C4-2B (cell line): ENCODE measurements at regions not wholly inside any gene's neighbourhood (a gene's known extent, or its start where the extent isn't known, plus 50 kb on each side); places are given as distances from the start of the nearest gene placed in this dataset.

Source experiments
- H3K27ac ChIP-seq: fragments of 450-650 bp; 2 replicates; pipeline ENCODE4 v1.5.1; 2017
- ZFX ChIP-seq: fragments of 450-650 bp; IDR thresholded peaks from 2 replicates; pipeline ENCODE4 v1.6.1; 2017
- TF ChIP-seq, protein P1 (sequence below): fragments of 450-650 bp; conservative IDR thresholded peaks from 2 replicates; pipeline ENCODE4 v1.5.1; 2017; ENCODE audit warnings: mild to moderate bottlenecking

DNA sequence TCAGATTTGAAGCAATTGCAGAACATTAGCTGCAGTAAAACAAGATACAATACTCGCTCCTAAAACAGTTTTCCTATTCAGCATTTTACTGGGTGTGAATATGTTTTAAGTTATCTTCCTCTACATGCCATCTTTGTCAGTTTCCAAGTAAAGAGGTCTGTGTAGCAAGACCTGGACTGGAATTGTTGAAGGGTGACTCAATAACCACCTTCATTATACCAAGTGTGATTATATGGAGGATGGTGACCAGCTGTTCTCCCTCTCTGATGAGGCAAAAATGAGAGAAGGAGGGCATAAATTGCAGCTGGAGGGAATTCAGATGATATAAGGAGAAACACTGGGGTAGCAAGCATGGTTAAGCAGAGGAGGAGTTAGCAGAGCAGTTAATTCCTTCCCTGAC is 922.1 kb upstream of the SLIT2 start:
- TF ChIP-seq, protein P1, sequence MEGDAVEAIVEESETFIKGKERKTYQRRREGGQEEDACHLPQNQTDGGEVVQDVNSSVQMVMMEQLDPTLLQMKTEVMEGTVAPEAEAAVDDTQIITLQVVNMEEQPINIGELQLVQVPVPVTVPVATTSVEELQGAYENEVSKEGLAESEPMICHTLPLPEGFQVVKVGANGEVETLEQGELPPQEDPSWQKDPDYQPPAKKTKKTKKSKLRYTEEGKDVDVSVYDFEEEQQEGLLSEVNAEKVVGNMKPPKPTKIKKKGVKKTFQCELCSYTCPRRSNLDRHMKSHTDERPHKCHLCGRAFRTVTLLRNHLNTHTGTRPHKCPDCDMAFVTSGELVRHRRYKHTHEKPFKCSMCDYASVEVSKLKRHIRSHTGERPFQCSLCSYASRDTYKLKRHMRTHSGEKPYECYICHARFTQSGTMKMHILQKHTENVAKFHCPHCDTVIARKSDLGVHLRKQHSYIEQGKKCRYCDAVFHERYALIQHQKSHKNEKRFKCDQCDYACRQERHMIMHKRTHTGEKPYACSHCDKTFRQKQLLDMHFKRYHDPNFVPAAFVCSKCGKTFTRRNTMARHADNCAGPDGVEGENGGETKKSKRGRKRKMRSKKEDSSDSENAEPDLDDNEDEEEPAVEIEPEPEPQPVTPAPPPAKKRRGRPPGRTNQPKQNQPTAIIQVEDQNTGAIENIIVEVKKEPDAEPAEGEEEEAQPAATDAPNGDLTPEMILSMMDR = no peak
- TF ChIP-seq ZFX = no peak
- H3K27ac ChIP-seq = no peak overlapping the region

DNA sequence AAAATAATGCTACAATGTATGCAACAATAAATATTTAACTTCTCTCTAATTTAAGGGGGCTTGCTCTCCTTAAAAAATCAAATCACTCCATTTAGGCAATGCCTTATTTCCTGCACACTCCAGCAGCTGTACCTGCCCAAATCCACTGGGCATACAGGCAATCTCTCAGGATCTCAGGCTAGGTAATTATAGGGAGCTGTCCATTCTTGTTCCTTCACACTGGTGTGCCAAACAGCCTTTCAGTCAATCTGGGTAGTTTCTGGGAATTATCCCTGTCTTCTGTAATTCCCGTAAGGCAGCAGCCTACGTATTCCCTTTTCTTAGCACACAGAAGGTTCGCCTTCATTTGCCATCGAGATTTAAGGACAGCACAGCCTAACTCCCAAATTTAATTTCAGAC is 922.6 kb upstream of the SLIT2 start:
- TF ChIP-seq ZFX = no peak
- TF ChIP-seq, protein P1 = no peak
- no peak overlapping the region for H3K27ac ChIP-seq

DNA sequence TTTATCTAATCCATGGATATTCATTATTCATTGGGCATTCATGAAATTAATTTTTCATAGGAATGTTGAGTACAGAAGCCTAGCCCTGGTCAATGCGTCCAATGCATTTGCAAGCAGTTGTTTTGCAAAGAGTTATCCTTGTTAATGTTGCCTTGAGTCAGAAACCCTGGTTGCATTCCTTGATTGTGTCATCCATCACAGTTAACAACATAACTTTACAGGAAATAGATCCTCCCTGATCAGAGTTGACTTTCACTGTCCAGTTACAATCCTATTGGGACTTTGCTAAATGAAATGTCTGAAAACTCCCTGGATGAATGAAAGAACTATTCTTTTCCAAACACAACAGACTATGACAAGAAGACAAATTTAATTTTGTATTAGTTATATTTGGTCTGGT is 924.3 kb upstream of the SLIT2 start:
- TF ChIP-seq, protein P1 = no peak
- no peak for TF ChIP-seq ZFX
- no peak overlapping the region for H3K27ac ChIP-seq

DNA sequence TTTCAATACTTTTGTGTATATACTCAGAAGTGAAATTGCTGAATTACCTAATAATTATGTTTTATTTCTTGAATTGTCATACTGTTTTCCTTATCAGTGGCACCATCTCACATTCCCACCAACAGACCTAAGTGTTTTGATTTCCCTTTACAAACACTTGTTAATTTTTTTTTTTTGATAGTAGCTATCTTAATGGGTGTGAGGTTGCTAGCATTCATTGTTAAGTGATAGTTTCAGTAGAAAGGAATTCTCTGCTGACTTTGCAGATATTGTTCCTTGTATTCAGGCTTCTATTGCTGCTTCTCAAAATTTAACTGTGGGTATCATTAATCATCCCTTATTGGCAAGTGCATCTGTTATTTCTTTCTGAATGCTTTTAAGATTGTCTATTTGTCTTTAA is 927.5 kb upstream of the SLIT2 start:
- TF ChIP-seq ZFX = no peak
- TF ChIP-seq, protein P1 = no peak
- H3K27ac ChIP-seq = no peak overlapping the region

DNA sequence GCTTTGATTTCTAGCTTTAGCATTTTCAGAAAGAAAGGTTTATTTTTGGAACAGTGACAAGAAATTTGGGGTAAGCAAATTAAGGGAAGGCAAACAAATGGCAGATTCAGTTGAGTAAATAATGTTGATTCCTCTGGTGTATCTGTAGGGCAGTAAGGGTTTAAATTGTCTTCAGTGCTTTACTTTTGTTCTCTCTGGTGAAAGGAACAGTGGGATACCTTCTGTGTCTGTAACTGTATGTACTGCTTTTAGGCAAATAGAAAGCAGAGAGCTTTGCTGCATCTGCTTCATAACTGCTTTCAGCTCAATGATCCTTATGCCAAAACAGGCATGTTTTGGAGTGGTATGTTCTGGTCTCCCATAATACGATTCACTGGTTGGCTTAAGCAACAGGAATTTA is 932.1 kb upstream of the SLIT2 start:
- TF ChIP-seq, protein P1 = no peak
- TF ChIP-seq ZFX = no peak
- H3K27ac ChIP-seq = no peak overlapping the region

DNA sequence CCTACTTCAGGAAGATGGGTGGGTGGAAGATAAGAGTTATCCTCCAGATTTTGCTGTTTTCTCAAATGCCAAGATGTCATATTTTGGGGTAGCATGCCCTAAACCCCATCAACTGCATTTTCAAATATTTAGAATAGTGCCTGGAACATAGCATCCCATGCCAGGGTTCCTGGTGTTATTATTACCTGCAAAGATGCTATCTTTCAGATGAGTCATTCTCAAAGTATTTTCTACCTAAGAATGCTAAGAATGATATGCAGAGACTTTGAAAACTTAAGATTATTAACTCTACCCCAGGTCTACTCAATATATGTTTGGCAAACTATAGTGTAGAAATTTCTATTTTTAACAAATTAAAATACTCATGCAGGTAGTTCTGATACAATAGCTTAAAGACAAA is 934.3 kb upstream of the SLIT2 start:
- H3K27ac ChIP-seq = no peak overlapping the region
- TF ChIP-seq, protein P1 = no peak
- no peak for TF ChIP-seq ZFX

DNA sequence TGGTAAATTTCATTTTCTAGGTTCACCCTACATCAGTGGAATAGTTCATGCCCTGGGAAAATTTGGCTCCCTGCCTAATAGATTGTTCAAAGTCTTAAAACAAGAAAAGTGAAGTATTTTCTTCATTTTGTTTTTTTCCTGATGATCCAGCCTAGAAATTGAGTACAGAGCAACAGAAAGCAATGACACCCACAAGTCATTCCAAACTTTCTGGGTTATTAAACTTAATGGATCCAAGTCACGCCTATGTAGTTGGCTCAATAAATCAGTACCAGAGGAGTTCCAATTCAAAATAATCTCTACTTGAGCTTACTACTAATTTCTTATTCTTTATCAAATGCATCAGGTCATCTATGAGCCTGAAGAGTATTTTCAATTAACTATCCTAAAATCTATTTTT is 937.6 kb upstream of the SLIT2 start:
- no peak for TF ChIP-seq ZFX
- TF ChIP-seq, protein P1 = no peak

More for the DNA sequence above, 937.6 kb upstream of the SLIT2 start:
- H3K27ac ChIP-seq = no peak overlapping the region
